Prostate gland (tissue), 2 donors: ENCODE measurements at regions not wholly inside any gene's neighbourhood (a gene's known extent, or its start where the extent isn't known, plus 50 kb on each side); places are given as distances from the start of the nearest gene placed in this dataset.

ENCODE experiments used
- CTCF ChIP-seq, 4 experiments: fragments of 200-600 bp in 2 of 4; fragments of 450-650 bp in 2 of 4; sonication (generic) in 2 of 4; IDR thresholded peaks; 1 replicate in 3 of 4; 2 replicates in 1 of 4; pipeline ENCODE4 v1.5.1; 2016 to 2019; ENCODE audit warnings: antibody characterized with exemption in 4 of 4, mild to moderate bottlenecking in 2 of 4, moderate library complexity in 2 of 4
- POLR2A ChIP-seq: fragments of 450-650 bp; IDR thresholded peaks from one replicate; pipeline ENCODE4 v1.6.1; 2016; ENCODE audit warnings: antibody characterized with exemption, mild to moderate bottlenecking

GRCh38 chr19:28686756-28687155, 526.2 kb downstream of the UQCRFS1 start:
- TF ChIP-seq POLR2A (no peak), CTCF (IDR thresholded peaks at IDR 0.05) (no peak)
